GM12878 (cell line): ENCODE measurements at regions not wholly inside any gene's neighbourhood (a gene's known extent, or its start where the extent isn't known, plus 50 kb on each side); places are given as distances from the start of the nearest gene placed in this dataset.

Source experiments
- ATAC-seq: fragments of 200-7000 bp; cut with Tn5 transposase; 3 replicates; pipeline ENCODE4 v1.9.1; 2020; ENCODE audit warnings: mild to moderate bottlenecking, moderate library complexity
- BruUV-seq: library from RNA; stranded (reverse); fragments of 400-500 nt; replicated peaks from 2 replicates; lab custom pipeline; 2021; lab: Mats Ljungman, UMichigan
- CTCF ChIA-PET: fragments of 300-600 bp; sonication (Branson Sonifier 250); formaldehyde crosslinking; extraction: SDS; loops from one replicate; lab custom pipeline; 2021; ENCODE audit warnings: inconsistent platforms; lab: Yijun Ruan, JAX
- POLR2A ChIA-PET: fragments of 350-600 bp; formaldehyde crosslinking; extraction: SDS; loops from one replicate; lab custom pipeline; 2021; ENCODE audit warnings: inconsistent platforms; lab: Charles Lee
- RAD21 ChIA-PET: fragments of 300-600 bp; sonication (Branson Sonifier 250); formaldehyde crosslinking; loops from one replicate; lab custom pipeline; 2023; ENCODE audit warnings: antibody characterized with exemption; ENCODE audit not compliant: unreplicated experiment; lab: Charles Lee
- SMC1A ChIA-PET: fragments of 300-600 bp; sonication (Branson Sonifier 250); formaldehyde crosslinking; loops from one replicate; lab custom pipeline; 2023; ENCODE audit not compliant: unreplicated experiment, uncharacterized antibody; lab: Charles Lee
- DNase-seq: peaks from one replicate; pipeline ENCODE4 v3.0.0-alpha.2; 2011; ENCODE audit warnings: low read depth, low spot score
- FAIRE-seq: peaks from 3 replicates; lab custom pipeline; 2011; peaks lifted over from hg19 to GRCh38; lab: Jason Lieb, UNC
- H2AFZ ChIP-seq: 2 replicates; pipeline ENCODE4 v1.6.0; 2011; ENCODE audit warnings: low read depth, low read length, control low read depth; ENCODE audit not compliant: control insufficient read depth
- H3K27ac ChIP-seq: 2 replicates; pipeline ENCODE4 v1.5.1; 2011; ENCODE audit warnings: control low read depth; ENCODE audit not compliant: control insufficient read depth, insufficient read depth
- H3K27me3 ChIP-seq, 2 experiments: replicated peaks in 1 of 2; 2 replicates each; pipeline versions ENCODE4 v1.6.0 to v1.6.1; 2011; ENCODE audit warnings: low read length in 1 of 2; ENCODE audit not compliant: control insufficient read depth in 2 of 2, insufficient read depth in 2 of 2
- H3K36me3 ChIP-seq, 2 experiments: 2 replicates each; pipeline ENCODE4 v1.5.1; 2011; ENCODE audit warnings: low read length in 1 of 2; ENCODE audit not compliant: control insufficient read depth in 2 of 2, insufficient read depth in 2 of 2
- H3K4me1 ChIP-seq: 2 replicates; pipeline ENCODE4 v1.6.1; 2011; ENCODE audit warnings: mild to moderate bottlenecking, low read length, moderate library complexity, mixed read lengths; ENCODE audit not compliant: control insufficient read depth, insufficient read depth
- H3K4me2 ChIP-seq: 2 replicates; pipeline ENCODE4 v1.6.0; 2011; ENCODE audit warnings: control low read depth; ENCODE audit not compliant: control insufficient read depth, insufficient read depth
- H3K4me3 ChIP-seq: fragments of 200-600 bp; sonication (generic); 2 replicates; pipeline ENCODE4 v1.5.1; 2016
- H3K79me2 ChIP-seq: 2 replicates; pipeline ENCODE4 v1.6.0; 2011; ENCODE audit warnings: low read length; ENCODE audit not compliant: control insufficient read depth, insufficient read depth
- H3K9ac ChIP-seq: 2 replicates; pipeline ENCODE4 v1.8.0; 2011; ENCODE audit warnings: low read length, control low read depth, mixed read lengths; ENCODE audit not compliant: control insufficient read depth, insufficient read depth
- H3K9me3 ChIP-seq: replicated peaks from 3 replicates; pipeline ENCODE4 v1.5.1; 2011; ENCODE audit warnings: mild to moderate bottlenecking, low read length; ENCODE audit not compliant: control insufficient read depth, insufficient read depth
- H4K20me1 ChIP-seq: 2 replicates; pipeline ENCODE4 v1.6.0; 2011; ENCODE audit not compliant: control insufficient read depth, insufficient read depth
- ATF7 ChIP-seq: fragments of 450-650 bp; IDR thresholded peaks from 2 replicates; pipeline ENCODE4 v1.6.1; 2016; ENCODE audit warnings: low read depth, mild to moderate bottlenecking
- KLF5 ChIP-seq: fragments of 450-650 bp; IDR thresholded peaks from 2 replicates; pipeline ENCODE4 v1.6.1; 2014; ENCODE audit warnings: mild to moderate bottlenecking; ENCODE audit not compliant: partially characterized antibody
- TBL1XR1 ChIP-seq: IDR thresholded peaks from 2 replicates; pipeline ENCODE4 v1.6.1; 2012; ENCODE audit warnings: low read depth, low read length, improper control_type of control experiment
- TCF7 ChIP-seq: IDR thresholded peaks from 2 replicates; pipeline ENCODE4 v1.6.1; 2014; ENCODE audit warnings: antibody characterized with exemption, borderline replicate concordance
- WGBS: methylation state at CpG from one replicate; pipeline ENCODE4 v1.1.6; 2016; ENCODE audit warnings: low lambda C conversion rate; ENCODE audit not compliant: insufficient replicate concordance, insufficient coverage; ENCODE audit errors: missing lambda C conversion rate; 5-methylcytosine and 5-hydroxymethylcytosine counted together
- in situ Hi-C: fragments of 300-500 bp; cut with MboI; formaldehyde crosslinking; loops from 9 replicates; pipeline ENCODE4 v1.14.3; 2018; ENCODE audit warnings: mixed read lengths
- intact Hi-C: fragments of 100-400 bp; cut with micrococcal nuclease; formaldehyde crosslinking; loops from one replicate; pipeline ENCODE4 v1.14.2; 2022; ENCODE audit not compliant: unreplicated experiment

GRCh38 chr16:16966439-16966838 is 504.3 kb downstream of the XYLT1 start:
- ChIA-PET POLR2A (no interaction called here), SMC1A (interaction anchor here (0.6 kb wide), 1 partner anchor 100 kb away, joined by 3 read pairs; no protein-coding TSS in a partner anchor), CTCF (interaction anchor here (0.5 kb wide), 1 partner anchor 558 kb away, joined by 3 read pairs; no protein-coding TSS in a partner anchor), RAD21 (no interaction called here)
- H3K27me3 ChIP-seq: no peaks in the 10 kb centered on the region
- H2AFZ ChIP-seq: no peak overlapping the region
- H3K9me3 ChIP-seq: no peaks in the 10 kb centered on the region; the same call in 2 of the 3 replicates
- no peaks in the 10 kb centered on the region for H4K20me1 ChIP-seq
- no peaks in the 10 kb centered on the region for H3K4me1 ChIP-seq
- H3K27ac ChIP-seq: no peak overlapping the region
- in situ Hi-C loops (no loop called here), intact Hi-C loops (no loop called here)
- 0% methylated on average over 2 of the region's 2 CpGs for WGBS
- no peaks in the 10 kb centered on the region for H3K36me3 ChIP-seq
- TF ChIP-seq TCF7 (no peak), KLF5 (no peak), TBL1XR1 (no peak)
- ATAC-seq (no peak), FAIRE-seq (no peak), DNase-seq (no peak)
- H3K4me2 ChIP-seq: no peak overlapping the region
- H3K4me3 ChIP-seq: no peak overlapping the region
- no peak overlapping the region for H3K9ac ChIP-seq
- no peaks in the 10 kb centered on the region for H3K79me2 ChIP-seq
- BruUV-seq: no TSS peak

DNA sequence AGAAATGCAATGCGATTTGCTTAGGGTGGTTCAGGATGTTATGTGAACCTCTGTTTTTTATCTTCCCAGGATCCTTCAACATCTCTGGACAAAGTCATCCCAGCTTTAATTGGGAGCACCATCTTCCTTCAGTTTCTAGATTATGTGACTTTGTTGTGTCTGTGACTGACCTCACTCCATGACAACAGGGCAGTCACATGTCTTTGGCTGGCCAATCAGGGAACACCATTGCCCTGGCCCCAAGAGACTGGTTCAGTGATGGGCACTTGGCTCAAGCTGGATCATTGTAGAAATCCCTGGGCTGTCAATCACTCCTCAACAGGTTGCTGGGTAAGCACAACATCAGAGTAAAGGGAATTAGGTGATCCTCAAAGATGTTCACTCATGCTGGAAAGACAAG is 499.7 kb downstream of the XYLT1 start:
- no TSS peak for BruUV-seq
- H3K4me2 ChIP-seq: no peak overlapping the region
- in situ Hi-C loops (no loop called here), intact Hi-C loops (no loop called here)
- FAIRE-seq (no peak), ATAC-seq (no peak), DNase-seq (no peak)
- TF ChIP-seq ATF7: no peak
- H3K79me2 ChIP-seq: no peaks in the 10 kb centered on the region
- ChIA-PET CTCF (interaction anchor here (0.9 kb wide), 1 partner anchor 9 kb away, joined by 3 read pairs; no protein-coding TSS in a partner anchor), RAD21 (no interaction called here), SMC1A (interaction anchor here (0.7 to 1.5 kb wide), 2 partner anchors 18 to 984 kb away, joined by 4 read pairs; no protein-coding TSS in a partner anchor), POLR2A (no interaction called here)
- H4K20me1 ChIP-seq: no peaks in the 10 kb centered on the region
- WGBS: 93% methylated on average over 1 of the region's 1 CpG
- no peak overlapping the region for H2AFZ ChIP-seq
- no peak overlapping the region for H3K9ac ChIP-seq
- no peaks in the 10 kb centered on the region for H3K36me3 ChIP-seq
- H3K4me3 ChIP-seq: no peak overlapping the region
- no peaks in the 10 kb centered on the region for H3K27me3 ChIP-seq
- no peaks in the 10 kb centered on the region; the same call in 2 of the 3 replicates for H3K9me3 ChIP-seq
- no peak overlapping the region for H3K27ac ChIP-seq
- no peaks in the 10 kb centered on the region for H3K4me1 ChIP-seq
